H9 (cell line): ENCODE measurements at regions not wholly inside any gene's neighbourhood (a gene's known extent, or its start where the extent isn't known, plus 50 kb on each side); places are given as distances from the start of the nearest gene placed in this dataset.

ENCODE experiments used
- DNase-seq: peaks from one replicate; pipeline ENCODE4 v3.0.0-alpha.2; 2017
- H2AFZ ChIP-seq: one replicate; pipeline ENCODE4 v1.6.1; 2013; ENCODE audit warnings: mild to moderate bottlenecking, low read length, control low read depth, moderate library complexity
- H2AK5ac ChIP-seq: 2 replicates; pipeline ENCODE4 v1.6.1; 2013; ENCODE audit warnings: low read length, control low read depth, mixed read lengths; ENCODE audit not compliant: insufficient read length
- H2BK120ac ChIP-seq: one replicate; pipeline ENCODE4 v1.6.1; 2013; ENCODE audit warnings: low read depth, mild to moderate bottlenecking, low read length, control low read depth, inconsistent platforms; ENCODE audit not compliant: poor library complexity, severe bottlenecking
- H2BK12ac ChIP-seq: 2 replicates; pipeline ENCODE4 v1.6.1; 2013; ENCODE audit warnings: low read length, control low read depth, mixed read lengths, low read depth; ENCODE audit not compliant: insufficient read length
- H2BK15ac ChIP-seq: 2 replicates; pipeline ENCODE4 v1.6.1; 2013; ENCODE audit warnings: low read depth, low read length, control low read depth
- H2BK20ac ChIP-seq: one replicate; pipeline ENCODE4 v1.6.1; 2013; ENCODE audit warnings: low read depth, mild to moderate bottlenecking, low read length, control low read depth, inconsistent platforms; ENCODE audit not compliant: poor library complexity, severe bottlenecking
- H2BK5ac ChIP-seq: 2 replicates; pipeline ENCODE4 v1.6.1; 2013; ENCODE audit warnings: low read length, control low read depth, mixed read lengths; ENCODE audit not compliant: insufficient read length
- H3K14ac ChIP-seq: 2 replicates; pipeline ENCODE4 v1.6.1; 2013; ENCODE audit warnings: low read length, control low read depth; ENCODE audit not compliant: insufficient read depth
- H3K18ac ChIP-seq: 2 replicates; pipeline ENCODE4 v1.6.1; 2013; ENCODE audit warnings: low read depth, mild to moderate bottlenecking, mixed read lengths, low read length, control low read depth; ENCODE audit not compliant: insufficient read length
- H3K23ac ChIP-seq: 2 replicates; pipeline ENCODE4 v1.6.1; 2013; ENCODE audit warnings: low read length, control low read depth, mixed read lengths, low read depth; ENCODE audit not compliant: insufficient read length
- H3K23me2 ChIP-seq: 2 replicates; pipeline ENCODE4 v1.6.1; 2013; ENCODE audit warnings: low read depth, mild to moderate bottlenecking, mixed read lengths, low read length, control low read depth; ENCODE audit not compliant: insufficient read length, poor library complexity, severe bottlenecking
- H3K27ac ChIP-seq: 2 replicates; pipeline ENCODE4 v1.5.1; 2013; ENCODE audit warnings: low read length, control low read depth, mixed read lengths, low read depth; ENCODE audit not compliant: insufficient read length
- H3K27me3 ChIP-seq: 2 replicates; pipeline ENCODE4 v1.6.1; 2013; ENCODE audit warnings: low read length, control low read depth, inconsistent platforms; ENCODE audit not compliant: insufficient read depth
- H3K4ac ChIP-seq: 2 replicates; pipeline ENCODE4 v1.6.1; 2013; ENCODE audit warnings: low read depth, mild to moderate bottlenecking, control low read depth, inconsistent platforms, low read length, moderate library complexity
- H3K4me1 ChIP-seq: 2 replicates; pipeline ENCODE4 v1.6.1; 2013; ENCODE audit warnings: low read length, control low read depth, inconsistent platforms; ENCODE audit not compliant: insufficient read depth
- H3K4me2 ChIP-seq: 2 replicates; pipeline ENCODE4 v1.6.1; 2013; ENCODE audit warnings: low read length, control low read depth, mixed read lengths; ENCODE audit not compliant: insufficient read length, insufficient read depth
- H3K56ac ChIP-seq: 2 replicates; pipeline ENCODE4 v1.6.1; 2013; ENCODE audit warnings: low read depth, mild to moderate bottlenecking, mixed read lengths, low read length, control low read depth; ENCODE audit not compliant: insufficient read length
- H3K79me1 ChIP-seq: 2 replicates; pipeline ENCODE4 v1.6.1; 2013; ENCODE audit warnings: low read depth, mild to moderate bottlenecking, moderate library complexity, low read length, control low read depth, inconsistent platforms; ENCODE audit not compliant: insufficient read depth, poor library complexity, severe bottlenecking
- H3K79me2 ChIP-seq: 2 replicates; pipeline ENCODE4 v1.6.1; 2013; ENCODE audit warnings: low read length, control low read depth, inconsistent platforms; ENCODE audit not compliant: insufficient read depth
- H3K9ac ChIP-seq: 2 replicates; pipeline ENCODE4 v1.6.1; 2013; ENCODE audit warnings: low read length, control low read depth, mixed read lengths; ENCODE audit not compliant: insufficient read length; ENCODE audit errors: extremely low read depth
- H3K9me3 ChIP-seq: one replicate; pipeline ENCODE4 v1.6.1; 2013; ENCODE audit warnings: low read depth, low read length, inconsistent platforms; ENCODE audit not compliant: control insufficient read depth
- H3T11ph ChIP-seq: one replicate; pipeline ENCODE4 v1.6.1; 2013; ENCODE audit warnings: mild to moderate bottlenecking, low read length, control low read depth, inconsistent platforms
- H4K20me1 ChIP-seq: one replicate; pipeline ENCODE4 v1.6.1; 2013; ENCODE audit not compliant: control insufficient read depth, insufficient read length, insufficient read depth
- H4K5ac ChIP-seq: 2 replicates; pipeline ENCODE4 v1.6.1; 2013; ENCODE audit warnings: low read depth, mild to moderate bottlenecking, mixed read lengths, low read length, control low read depth; ENCODE audit not compliant: insufficient read length
- H4K8ac ChIP-seq: replicated peaks from 2 replicates; pipeline ENCODE4 v1.6.1; 2013; ENCODE audit warnings: low read length, control low read depth, mixed read lengths, low read depth; ENCODE audit not compliant: insufficient read length
- H4K91ac ChIP-seq: 2 replicates; pipeline ENCODE4 v1.6.1; 2013; ENCODE audit warnings: low read depth, mild to moderate bottlenecking, moderate library complexity, mixed read lengths, low read length, control low read depth; ENCODE audit not compliant: insufficient read length
- H3K27ac Mint-ChIP-seq, 3 experiments: 2 replicates in 2 of 3; 3 replicates in 1 of 3; pipeline ENCODE4 v1.8.0; 2020 to 2021; ENCODE audit warnings: mixed read lengths in 3 of 3, mild to moderate bottlenecking in 1 of 3, moderate library complexity in 1 of 3
- H3K27me3 Mint-ChIP-seq: 2 replicates; pipeline ENCODE4 v1.8.0; 2021; ENCODE audit warnings: low read depth, mild to moderate bottlenecking, moderate library complexity, mixed read lengths
- H3K36me3 Mint-ChIP-seq, 3 experiments: 2 replicates in 2 of 3; 3 replicates in 1 of 3; pipeline ENCODE4 v1.8.0; 2020 to 2021; ENCODE audit warnings: low read depth in 3 of 3, mixed read lengths in 3 of 3; ENCODE audit not compliant: insufficient read depth in 1 of 3
- H3K4me1 Mint-ChIP-seq, 2 experiments: 2 replicates each; pipeline ENCODE4 v1.8.0; 2020; ENCODE audit warnings: mixed read lengths in 2 of 2
- H3K4me3 Mint-ChIP-seq, 2 experiments: 2 replicates in 1 of 2; 3 replicates in 1 of 2; pipeline ENCODE4 v1.8.0; 2020 to 2021; ENCODE audit warnings: mild to moderate bottlenecking in 2 of 2, mixed read lengths in 2 of 2, moderate library complexity in 1 of 2
- H3K9me3 Mint-ChIP-seq, 2 experiments: 2 replicates in 1 of 2; 3 replicates in 1 of 2; pipeline ENCODE4 v1.8.0; 2020; ENCODE audit warnings: mild to moderate bottlenecking in 2 of 2, mixed read lengths in 2 of 2, moderate library complexity in 1 of 2
- WGBS: extraction: QIAGEN DNeasy Blood & Tissue Kit; methylation state at CpG from one replicate; pipeline ENCODE4 v1.1.7; 2013; ENCODE audit warnings: missing lambda C conversion rate, low lambda C conversion rate, mixed read lengths; ENCODE audit not compliant: insufficient read length; ENCODE audit errors: extremely low coverage; 5-methylcytosine and 5-hydroxymethylcytosine counted together
- TF ChIP-seq, protein P1 (sequence below): fragments of 200-600 bp; sonication (generic); conservative IDR thresholded peaks from 3 replicates; pipeline ENCODE4 v1.8.0; 2021; ENCODE audit warnings: antibody characterized with exemption, mild to moderate bottlenecking

DNA sequence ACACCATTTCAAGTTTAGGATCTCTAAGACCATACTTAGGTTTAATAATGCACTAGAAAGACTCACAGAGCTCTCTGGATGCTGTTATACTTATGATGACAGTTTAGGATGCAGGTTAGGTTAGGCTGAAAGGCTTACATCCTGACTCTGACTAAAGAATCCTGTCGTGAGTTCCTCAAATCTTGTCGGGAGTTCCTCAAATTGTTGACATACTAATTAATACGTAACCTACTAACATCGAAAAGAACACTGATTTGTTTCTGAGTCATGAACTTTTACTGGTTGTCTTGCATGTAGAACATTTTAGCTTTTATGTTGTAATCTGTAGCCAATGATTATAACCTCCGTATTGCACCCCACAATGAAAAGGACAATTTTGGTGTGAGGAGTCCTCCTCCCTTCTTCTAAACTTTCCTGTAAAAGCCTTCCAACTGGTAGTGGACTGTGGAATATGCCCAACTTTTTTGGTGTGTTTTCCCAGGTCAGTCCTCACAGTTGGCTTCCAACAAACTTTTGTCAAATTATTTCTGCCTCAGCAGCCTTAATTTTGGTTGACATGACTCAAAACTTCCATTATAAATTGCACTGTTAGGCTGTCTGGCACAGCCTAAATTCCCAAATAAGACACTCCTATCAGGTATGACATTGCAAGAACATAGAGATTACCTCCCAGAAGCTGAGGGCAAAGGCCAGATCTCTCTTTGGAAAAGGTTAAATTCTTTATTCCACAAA, 107.9 kb upstream of the PALMD start:
- H3K4me3 Mint-ChIP-seq = no peak overlapping the region
- no peaks in the 10 kb centered on the region for H3K4me1 ChIP-seq
- H3K79me2 ChIP-seq = no peaks in the 10 kb centered on the region
- H3K36me3 Mint-ChIP-seq = peaks cover 0 to 5% (median 4%) of the 10 kb centered on the region in 3 experiments; a peak in 2 of 7 replicates
- no peak overlapping the region for H3K56ac ChIP-seq
- no peak overlapping the region for H3T11ph ChIP-seq
- H3K4me2 ChIP-seq = no peak overlapping the region
- H2AK5ac ChIP-seq = no peak overlapping the region
- DNase-seq = no peak
- no peaks in the 10 kb centered on the region for H3K23me2 ChIP-seq
- peaks cover 14 to 16% of the 10 kb centered on the region in 2 experiments for H3K4me1 Mint-ChIP-seq
- no peaks in the 10 kb centered on the region for H3K27me3 ChIP-seq
- no CpG with 5 or more reads among the region's 5 CpGs for WGBS
- TF ChIP-seq, protein P1, sequence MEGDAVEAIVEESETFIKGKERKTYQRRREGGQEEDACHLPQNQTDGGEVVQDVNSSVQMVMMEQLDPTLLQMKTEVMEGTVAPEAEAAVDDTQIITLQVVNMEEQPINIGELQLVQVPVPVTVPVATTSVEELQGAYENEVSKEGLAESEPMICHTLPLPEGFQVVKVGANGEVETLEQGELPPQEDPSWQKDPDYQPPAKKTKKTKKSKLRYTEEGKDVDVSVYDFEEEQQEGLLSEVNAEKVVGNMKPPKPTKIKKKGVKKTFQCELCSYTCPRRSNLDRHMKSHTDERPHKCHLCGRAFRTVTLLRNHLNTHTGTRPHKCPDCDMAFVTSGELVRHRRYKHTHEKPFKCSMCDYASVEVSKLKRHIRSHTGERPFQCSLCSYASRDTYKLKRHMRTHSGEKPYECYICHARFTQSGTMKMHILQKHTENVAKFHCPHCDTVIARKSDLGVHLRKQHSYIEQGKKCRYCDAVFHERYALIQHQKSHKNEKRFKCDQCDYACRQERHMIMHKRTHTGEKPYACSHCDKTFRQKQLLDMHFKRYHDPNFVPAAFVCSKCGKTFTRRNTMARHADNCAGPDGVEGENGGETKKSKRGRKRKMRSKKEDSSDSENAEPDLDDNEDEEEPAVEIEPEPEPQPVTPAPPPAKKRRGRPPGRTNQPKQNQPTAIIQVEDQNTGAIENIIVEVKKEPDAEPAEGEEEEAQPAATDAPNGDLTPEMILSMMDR = no peak
- no peaks in the 10 kb centered on the region for H3K79me1 ChIP-seq
- peaks cover 0 to 12% of the 10 kb centered on the region in 2 experiments; a peak in 4 of 5 replicates for H3K9me3 Mint-ChIP-seq
- H2AFZ ChIP-seq = no peak overlapping the region
- no peak overlapping the region for H3K4ac ChIP-seq
- no peak overlapping the region for H3K23ac ChIP-seq
- H3K9me3 ChIP-seq = no peaks in the 10 kb centered on the region
- no peak overlapping the region for H4K8ac ChIP-seq
- H3K14ac ChIP-seq = no peak overlapping the region
- no peak overlapping the region for H2BK120ac ChIP-seq
- no peak overlapping the region for H2BK5ac ChIP-seq
- H3K27ac Mint-ChIP-seq = no peak overlapping the region
- no peak overlapping the region for H2BK20ac ChIP-seq
- no peak overlapping the region for H3K27ac ChIP-seq
- H2BK12ac ChIP-seq = no peak overlapping the region
- H2BK15ac ChIP-seq = no peak overlapping the region
- no peaks in the 10 kb centered on the region for H3K27me3 Mint-ChIP-seq
- H3K9ac ChIP-seq = no peak overlapping the region
- H4K91ac ChIP-seq = no peak overlapping the region
- H3K18ac ChIP-seq = no peak overlapping the region
- no peaks in the 10 kb centered on the region for H4K20me1 ChIP-seq
- no peak overlapping the region for H4K5ac ChIP-seq
